Coronary artery (tissue), 2 donors: ENCODE measurements at regions not wholly inside any gene's neighbourhood (a gene's known extent, or its start where the extent isn't known, plus 50 kb on each side); places are given as distances from the start of the nearest gene placed in this dataset.

Source experiments
- DNase-seq: peaks from one replicate; pipeline ENCODE4 v3.0.0-alpha.2; 2017; ENCODE audit warnings: low spot score
- H3K27ac ChIP-seq, 2 donors: fragments of 200-600 bp; sonication (generic); one replicate each; pipeline ENCODE4 v1.5.1; 2016 to 2019
- H3K4me3 ChIP-seq: fragments of 200-600 bp; sonication (generic); 2 replicates; pipeline ENCODE4 v1.5.1; 2016; ENCODE audit warnings: mild to moderate bottlenecking, moderate library complexity
- TF ChIP-seq, protein P1 (sequence below): fragments of 200-600 bp; sonication (generic); IDR thresholded peaks from one replicate; pipeline ENCODE4 v1.5.1; 2019; ENCODE audit warnings: antibody characterized with exemption

GRCh38 chr3:55413236-55413635, 73.9 kb downstream of the WNT5A start:
- DNase-seq, result no peak
- H3K4me3 ChIP-seq, result no peak overlapping the region
- H3K27ac ChIP-seq, result no peak overlapping the region
- TF ChIP-seq, protein P1, sequence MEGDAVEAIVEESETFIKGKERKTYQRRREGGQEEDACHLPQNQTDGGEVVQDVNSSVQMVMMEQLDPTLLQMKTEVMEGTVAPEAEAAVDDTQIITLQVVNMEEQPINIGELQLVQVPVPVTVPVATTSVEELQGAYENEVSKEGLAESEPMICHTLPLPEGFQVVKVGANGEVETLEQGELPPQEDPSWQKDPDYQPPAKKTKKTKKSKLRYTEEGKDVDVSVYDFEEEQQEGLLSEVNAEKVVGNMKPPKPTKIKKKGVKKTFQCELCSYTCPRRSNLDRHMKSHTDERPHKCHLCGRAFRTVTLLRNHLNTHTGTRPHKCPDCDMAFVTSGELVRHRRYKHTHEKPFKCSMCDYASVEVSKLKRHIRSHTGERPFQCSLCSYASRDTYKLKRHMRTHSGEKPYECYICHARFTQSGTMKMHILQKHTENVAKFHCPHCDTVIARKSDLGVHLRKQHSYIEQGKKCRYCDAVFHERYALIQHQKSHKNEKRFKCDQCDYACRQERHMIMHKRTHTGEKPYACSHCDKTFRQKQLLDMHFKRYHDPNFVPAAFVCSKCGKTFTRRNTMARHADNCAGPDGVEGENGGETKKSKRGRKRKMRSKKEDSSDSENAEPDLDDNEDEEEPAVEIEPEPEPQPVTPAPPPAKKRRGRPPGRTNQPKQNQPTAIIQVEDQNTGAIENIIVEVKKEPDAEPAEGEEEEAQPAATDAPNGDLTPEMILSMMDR, result no peak

DNA sequence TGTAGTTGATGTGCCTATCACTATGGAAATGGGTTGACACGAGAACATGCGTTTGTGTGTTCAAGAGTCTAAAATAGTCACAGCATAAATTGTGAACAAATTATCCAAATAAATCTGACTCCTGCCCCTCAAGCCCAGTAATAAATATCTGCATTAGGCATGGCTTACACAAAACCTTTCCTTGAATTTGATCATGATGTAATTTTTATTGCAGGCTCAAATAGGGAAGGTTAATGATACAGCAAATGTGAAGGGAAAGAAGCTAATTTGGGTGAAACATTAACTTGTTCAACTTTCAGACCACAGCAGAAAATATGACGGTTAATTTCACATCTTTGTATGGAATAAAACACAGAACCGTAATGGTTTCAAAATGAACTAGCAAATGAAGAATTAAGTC, 74.6 kb downstream of the WNT5A start:
- no peak overlapping the region for H3K4me3 ChIP-seq
- TF ChIP-seq, protein P1, result no peak
- H3K27ac ChIP-seq, result no peak overlapping the region
- DNase-seq, result no peak

DNA sequence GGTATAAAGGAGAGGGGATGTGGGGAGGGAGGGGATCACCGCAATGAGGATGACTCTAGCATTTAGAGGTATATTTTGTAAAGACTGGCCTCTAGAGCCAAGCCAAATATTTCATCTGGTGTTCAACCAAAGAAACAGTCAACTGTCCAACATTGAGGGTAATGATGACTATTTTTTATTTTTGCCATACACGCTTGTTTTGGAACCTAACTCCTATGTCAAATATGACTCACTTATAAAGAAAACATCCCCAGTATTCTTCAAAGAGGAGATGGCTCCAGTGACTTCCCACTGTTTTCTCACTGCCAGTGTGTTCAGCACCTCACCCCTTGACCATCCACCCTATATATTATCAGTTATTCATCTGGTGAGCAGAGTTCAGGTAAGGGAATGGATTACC, 77.3 kb downstream of the WNT5A start:
- no peak overlapping the region for H3K27ac ChIP-seq
- no peak overlapping the region for H3K4me3 ChIP-seq
- TF ChIP-seq, protein P1, result no peak
- DNase-seq, result no peak

GRCh38 chr3:55408193-55408826, 78.8 kb downstream of the WNT5A start:
- TF ChIP-seq, protein P1, result no peak
- Histone ChIP-seq H3K4me3 (no peak overlapping the region), H3K27ac (no peak overlapping the region)
- DNase-seq, result no peak

- no peak for DNase-seq
Measured at GRCh38 chr3:55407426-55407820, 79.7 kb downstream of the WNT5A start.

DNA sequence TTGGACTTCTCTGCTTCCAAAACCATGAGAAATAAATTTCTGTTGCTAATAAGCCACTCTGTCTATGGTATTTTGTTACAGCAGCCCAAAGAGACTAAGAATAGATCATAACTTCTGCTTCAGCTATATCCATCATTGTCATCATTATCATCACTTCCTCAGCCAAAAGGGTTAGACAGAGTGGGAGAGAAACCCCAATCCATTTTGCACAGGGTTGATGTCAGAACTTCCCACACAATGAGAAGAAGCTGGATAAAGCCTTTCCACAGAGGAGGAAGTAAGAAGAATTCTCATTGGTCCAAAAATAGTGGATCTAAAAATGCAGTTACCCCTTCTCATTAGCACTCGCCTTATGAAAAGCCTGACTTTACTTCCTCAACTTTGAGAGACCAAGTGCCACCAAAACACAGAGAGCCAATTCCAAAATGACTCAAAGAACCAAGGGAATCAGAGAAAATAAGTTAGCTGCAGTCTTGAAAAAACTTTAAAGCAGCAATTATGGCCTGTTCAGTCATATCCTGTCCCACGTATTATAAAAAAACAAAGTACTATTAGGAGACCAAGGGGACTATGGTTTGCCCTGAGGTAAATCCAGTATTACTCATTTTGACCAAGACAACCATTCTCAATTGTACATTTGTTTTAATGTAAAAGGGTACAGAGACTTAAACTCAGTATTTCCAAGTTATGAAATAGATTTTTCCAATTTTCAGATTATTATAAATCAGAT, 80.2 kb downstream of the WNT5A start:
- no peak overlapping the region for H3K27ac ChIP-seq
- DNase-seq, result no peak
- H3K4me3 ChIP-seq, result no peak overlapping the region
- TF ChIP-seq, protein P1, result no peak

More at GRCh38 chr3:55407426-55407820, 79.7 kb downstream of the WNT5A start:
- Histone ChIP-seq H3K4me3 (no peak overlapping the region), H3K27ac (no peak overlapping the region)
- TF ChIP-seq, protein P1, result no peak

DNA sequence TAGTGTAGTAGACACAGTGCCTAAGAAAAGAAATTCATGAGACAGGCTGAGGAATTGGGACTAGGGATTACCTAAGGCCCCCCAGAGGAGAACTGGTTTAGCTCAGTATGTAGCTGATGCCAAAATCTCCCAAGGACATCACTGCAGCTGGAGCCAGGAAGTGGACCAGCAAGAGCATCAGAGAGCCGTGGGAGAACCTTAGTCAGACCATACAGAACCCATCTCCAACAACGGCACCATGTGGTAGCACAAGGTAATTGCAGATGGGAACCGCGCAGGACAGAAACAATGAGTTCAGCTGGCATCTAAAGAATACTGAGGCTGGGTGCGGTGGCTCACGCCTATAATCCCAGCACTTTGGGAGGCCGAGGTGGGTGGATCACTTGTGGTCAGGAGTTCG, 81.7 kb downstream of the WNT5A start:
- no peak for DNase-seq
- Histone ChIP-seq H3K4me3 (no peak overlapping the region), H3K27ac (no peak overlapping the region)
- TF ChIP-seq, protein P1, result no peak
